HG03354 (cell line): ENCODE measurements at regions not wholly inside any gene's neighbourhood (a gene's known extent, or its start where the extent isn't known, plus 50 kb on each side); places are given as distances from the start of the nearest gene placed in this dataset.

Source experiments
- ATAC-seq: cut with Tn5 transposase; IDR thresholded peaks from one replicate; pipeline ENCODE4 v1.9.1; 2021; ENCODE audit warnings: mild to moderate bottlenecking; ENCODE audit not compliant: unreplicated experiment, poor library complexity, severe bottlenecking

DNA sequence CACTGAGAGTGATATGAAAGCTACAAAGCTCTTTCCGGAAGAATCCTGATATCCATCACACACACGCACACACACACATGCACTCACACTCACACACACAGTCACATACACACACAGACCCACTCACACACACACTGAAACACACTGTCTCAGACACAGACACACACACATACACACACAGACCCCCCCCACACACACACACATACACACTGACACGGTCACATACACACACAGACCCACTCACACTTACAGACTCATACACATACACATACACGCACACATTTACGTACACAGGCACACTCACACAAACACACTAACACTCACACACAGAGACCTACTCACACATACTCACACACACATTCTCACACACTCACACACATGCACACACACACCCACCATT, 58.6 kb downstream of the LIG4 start:
- no peak for ATAC-seq

DNA sequence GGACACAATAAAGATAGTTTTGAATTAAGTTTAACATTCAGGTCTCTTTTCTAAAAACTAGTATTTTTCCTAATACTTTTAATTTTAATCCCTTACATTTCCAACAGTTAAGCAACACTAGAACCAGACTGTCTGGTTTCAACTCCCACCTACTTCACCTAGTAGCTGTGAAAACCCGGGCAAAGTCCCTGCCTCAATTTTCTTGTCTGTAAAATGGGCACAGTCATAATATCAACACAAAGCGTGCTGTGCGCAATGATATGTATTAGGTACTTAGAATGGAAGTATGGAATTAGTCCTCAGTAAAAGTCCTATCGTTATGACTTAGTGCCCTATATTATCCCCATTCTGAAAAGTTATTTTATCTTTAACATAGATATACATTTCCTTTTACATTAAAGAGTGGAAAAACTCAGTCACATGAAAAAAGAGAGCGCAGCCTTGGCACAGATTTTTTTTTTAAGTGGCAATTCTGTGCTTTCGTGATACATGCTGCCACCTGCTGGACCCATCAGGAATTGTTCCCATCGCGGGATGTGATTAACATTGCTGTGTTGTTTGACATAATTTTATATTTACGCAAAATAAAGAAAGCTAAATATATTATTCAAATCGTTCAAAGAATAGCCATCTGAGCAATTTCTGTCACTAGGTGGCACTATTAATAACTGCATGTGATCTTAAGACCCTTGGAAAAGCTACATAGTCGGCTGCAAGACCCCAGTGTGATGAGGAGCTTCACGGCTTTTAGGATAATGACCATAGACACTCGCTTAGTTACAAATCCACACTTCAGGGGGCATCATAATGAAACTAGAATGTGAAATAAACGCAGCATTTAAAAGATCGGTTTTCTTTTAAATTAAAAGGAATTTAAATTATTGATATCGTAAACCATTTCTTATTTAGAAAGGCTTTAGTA, 59.9 kb downstream of the LIG4 start:
- ATAC-seq = peak; percentile 83

DNA sequence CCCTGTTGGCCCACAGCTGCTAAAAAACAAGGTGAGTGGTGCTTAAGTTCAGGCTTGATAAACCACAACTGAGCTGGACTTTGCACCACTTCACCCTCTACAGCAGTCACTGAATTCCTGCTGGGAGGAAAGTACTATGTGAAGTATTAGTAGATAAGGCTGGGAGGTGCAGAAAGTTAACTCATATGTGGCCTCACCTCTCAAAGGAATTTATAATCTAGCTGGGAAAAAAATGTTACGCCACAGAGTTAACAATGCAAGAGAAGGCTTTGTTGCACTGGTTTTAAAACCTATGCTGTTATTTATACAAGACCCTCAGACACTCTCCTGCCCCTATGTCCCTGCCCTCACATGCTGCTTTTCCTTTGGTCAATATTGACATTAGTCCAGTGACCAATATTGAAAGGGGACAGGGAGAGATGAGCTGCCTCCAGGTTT, 60.9 kb downstream of the LIG4 start:
- no peak for ATAC-seq

DNA sequence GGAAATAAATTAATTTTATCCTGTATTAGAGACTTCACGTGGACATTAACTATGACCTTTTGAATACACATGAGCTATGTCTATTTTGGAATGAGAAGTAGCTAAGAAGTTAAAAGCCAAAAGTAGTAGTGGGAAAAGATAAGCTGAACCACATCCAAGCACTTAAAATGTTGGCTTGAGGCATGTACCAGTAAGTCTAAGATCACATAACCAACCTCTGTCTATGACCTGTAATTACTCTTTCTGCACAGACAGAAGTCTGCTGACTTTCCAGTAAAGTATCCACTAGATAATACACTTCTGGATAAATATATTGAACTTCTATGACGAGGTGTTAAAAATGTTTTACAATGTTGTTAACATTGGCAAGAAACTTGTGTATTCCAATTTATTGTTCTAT, 68.7 kb downstream of the LIG4 start:
- ATAC-seq = no peak

DNA sequence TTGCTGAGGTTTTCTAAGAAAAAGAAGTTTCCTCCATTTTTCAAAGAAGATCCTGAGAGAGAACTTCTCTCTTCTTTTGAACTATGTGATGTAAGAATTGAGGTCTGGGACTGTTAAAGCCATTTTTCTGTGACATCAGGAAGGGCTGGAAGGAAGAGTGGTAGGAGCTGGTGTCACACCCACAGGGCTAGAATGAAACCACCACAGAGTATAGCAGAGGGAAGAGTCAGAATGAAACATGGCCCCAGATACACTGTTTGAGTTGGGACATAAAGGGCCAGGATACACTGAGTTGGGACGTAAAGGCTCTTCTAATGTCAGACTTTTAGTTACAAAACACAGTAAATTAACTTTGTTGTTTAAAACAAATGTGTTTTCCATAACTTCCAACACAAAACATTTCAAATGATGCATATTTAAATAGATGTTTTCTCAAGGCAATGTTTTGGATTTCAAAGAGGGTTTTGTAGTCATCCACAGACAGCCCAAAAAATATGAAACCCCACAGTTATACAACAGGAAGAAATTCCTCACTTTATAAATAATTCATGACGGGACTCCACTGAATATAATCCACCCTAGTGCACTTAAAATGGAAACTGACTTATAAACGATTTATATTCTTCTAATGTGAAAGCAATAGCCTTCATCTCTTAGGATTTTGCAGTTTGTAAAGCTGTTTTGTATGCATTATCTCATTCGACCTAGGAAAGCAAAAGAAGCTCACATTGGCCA, 72.5 kb downstream of the LIG4 start:
- no peak for ATAC-seq

DNA sequence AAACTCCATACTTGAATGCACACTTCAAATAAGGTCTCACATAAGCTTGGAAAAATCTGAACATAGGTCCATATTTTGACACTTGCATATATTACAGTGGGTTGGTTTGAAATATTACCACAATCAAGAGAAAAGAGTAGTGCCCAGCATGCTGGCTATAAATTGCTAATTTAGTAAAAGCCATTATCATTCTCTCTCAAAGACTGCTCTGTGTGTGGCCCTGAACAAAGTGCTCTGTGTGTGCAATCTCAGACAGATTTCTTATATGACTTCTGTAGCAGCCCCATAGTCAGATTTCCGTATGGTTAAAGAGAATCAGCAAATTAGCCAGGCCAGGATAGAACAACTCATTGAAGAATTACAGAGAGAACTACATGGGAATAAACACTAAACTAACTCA, 78.2 kb downstream of the LIG4 start:
- ATAC-seq = no peak

DNA sequence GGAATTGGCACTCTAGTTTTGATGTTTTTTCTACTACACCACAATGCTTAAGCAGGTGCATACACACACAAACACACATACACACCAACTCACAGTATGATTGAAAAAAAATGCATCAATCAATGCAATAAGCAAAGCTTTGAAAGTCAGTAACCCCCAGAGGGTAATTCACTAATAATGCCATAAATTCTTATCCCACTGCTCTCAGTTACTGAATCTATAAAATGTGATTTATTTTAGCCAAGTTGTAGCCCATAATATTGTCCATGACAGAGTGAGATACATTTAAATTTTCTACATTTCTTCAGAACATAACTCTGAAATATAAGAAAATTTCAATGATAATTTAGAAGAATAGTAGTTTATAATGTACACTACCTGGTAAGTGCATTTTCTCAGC, 87.9 kb downstream of the LIG4 start:
- no peak for ATAC-seq

DNA sequence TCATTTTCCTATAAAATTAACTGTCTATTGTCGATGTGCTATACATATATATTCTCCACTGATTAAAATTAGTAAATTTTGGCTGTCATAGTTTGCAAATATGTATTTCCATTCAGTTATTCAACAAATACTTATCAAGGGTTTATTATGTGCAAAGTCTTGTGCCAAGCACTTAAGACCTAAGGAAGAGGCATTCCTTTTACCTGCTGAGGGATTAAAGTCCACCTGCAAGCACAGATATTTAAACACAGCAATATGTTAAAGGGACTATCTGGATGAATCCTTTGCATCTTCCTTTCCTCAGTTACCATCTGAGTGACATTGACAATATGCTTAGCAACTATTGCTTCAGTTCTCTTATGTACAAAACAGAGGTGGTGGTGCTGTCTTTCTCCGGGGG, 89.3 kb downstream of the LIG4 start:
- no peak for ATAC-seq

DNA sequence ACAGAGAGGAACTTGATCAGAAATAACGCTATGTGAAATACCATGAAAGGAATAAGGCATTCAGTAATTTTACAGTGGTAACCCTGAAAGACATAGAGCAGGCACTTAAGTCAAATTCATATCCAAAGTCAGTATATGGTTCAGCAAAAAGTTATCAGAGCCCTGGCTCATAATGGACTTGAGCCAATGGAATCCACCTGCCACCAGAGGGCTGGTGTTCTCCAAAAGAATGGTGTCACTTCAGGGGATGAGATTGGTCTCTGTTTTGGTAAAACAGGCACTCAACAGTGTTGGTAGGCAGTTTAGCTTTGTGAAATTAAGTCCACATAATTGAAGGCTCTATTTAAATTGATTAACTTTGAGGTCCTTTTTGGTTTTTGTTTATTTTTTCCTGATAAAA, 93.9 kb downstream of the LIG4 start:
- no peak for ATAC-seq

DNA sequence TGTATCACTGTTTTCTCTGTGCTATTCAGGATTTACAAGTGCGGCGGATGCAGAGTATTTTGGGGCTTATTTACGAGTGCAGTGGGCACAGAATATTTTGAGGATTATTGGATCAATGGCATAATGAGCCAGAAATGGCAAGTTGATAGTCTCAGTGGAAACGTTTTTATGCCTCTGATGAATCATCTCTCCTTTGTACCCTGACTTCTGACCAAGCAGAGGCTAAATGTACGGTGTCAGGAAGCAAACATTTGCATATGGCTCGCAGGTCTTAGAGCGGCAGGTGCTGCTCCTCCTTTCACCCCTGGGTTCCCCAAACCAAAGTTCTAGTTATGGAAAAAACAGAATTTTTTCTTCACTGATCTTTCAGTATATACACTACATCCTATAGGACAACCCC, 94.5 kb downstream of the LIG4 start:
- ATAC-seq = no peak

DNA sequence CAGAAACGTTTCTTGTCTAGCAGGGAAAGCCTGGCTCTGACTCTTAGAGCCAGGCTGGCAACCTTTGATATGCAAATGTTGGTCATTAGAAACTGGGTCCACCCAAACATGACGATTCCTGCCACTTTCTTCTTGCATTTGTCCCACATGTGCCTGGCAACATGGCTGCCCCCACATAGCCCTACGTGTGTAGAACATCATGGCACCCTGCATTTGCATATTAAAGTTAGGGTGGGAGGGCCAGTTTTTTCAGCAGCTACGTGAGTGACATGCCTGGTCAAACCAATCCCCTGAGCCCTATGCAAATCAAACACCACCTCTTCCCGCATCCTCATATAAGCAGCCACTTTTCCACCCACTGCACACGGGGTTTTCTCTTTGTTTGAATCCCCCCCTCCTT, 95.0 kb downstream of the LIG4 start:
- no peak for ATAC-seq

DNA sequence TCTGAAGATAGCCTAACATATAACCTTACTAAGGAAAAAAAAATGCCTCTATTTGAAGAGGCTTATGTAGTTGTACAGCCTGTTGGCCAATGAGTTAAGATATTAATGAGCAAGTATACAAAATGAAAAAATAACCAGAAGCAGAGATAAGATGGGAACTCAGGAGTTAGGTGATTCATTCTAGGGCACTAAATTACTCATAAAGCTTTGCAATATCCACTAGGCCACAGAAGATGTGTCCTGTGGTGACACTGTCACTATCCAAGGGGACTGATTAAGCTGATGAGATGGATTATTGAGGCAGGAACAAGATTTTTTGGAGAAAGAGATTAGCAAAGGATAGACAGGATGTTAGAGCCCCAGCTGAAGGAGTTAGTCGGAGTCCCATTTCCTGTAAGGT, 99.6 kb downstream of the LIG4 start:
- no peak for ATAC-seq

DNA sequence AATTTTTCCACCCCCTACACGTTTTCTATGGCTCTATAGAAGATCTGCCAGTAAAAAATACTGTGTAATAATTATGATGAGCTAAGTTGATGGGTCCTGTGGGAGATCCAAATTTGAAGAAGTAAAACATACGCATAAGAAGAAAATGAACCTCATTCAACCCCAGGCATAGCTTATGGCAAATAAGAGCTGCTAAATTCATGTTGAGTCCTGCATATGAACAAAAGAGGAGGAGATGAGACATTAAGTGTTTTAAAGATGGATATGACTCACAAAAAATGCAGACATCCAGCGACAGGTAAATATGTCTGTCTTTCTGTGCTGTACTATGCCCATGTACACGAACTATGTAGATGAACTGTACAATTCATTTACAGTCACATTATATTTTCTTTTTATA, 101.9 kb downstream of the LIG4 start:
- ATAC-seq = no peak

DNA sequence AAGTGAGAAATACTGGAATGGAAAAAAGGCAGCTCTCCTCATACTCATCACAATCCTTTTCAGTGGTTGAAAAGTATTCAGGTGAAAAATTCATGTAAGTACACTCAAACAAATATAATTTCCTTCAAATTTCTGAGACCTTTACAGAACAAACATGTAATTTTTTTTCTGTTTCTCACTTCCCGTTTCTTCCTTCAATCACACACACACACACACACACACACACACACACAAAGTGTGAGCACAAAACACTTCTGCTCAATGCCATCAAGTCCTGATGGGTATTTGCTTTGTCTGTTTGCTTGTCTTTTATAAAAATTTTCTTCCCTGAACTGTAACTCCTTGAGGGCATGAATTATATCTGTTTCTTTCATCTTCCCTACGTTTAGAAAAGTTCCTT, 110.6 kb downstream of the LIG4 start:
- no peak for ATAC-seq

DNA sequence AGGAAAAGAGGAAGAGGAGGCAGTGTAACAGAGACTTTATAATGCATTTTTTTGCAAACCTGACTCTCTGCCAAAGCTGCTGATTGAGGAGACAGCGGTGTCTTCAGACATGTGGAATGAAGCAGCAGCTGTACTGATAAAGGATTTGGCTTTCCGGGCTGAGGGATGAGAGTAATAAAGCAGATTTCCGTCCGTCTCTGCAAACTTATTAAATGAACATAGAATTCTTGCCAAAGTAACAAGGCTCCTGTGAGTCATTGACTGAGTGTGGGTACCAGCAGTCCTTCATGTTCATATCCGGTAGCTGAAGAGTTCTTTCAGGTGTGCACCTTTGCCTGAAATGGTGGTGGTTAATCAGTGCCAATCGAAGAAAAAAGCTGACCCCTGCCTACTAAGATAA, 112.6 kb downstream of the LIG4 start:
- no peak for ATAC-seq

DNA sequence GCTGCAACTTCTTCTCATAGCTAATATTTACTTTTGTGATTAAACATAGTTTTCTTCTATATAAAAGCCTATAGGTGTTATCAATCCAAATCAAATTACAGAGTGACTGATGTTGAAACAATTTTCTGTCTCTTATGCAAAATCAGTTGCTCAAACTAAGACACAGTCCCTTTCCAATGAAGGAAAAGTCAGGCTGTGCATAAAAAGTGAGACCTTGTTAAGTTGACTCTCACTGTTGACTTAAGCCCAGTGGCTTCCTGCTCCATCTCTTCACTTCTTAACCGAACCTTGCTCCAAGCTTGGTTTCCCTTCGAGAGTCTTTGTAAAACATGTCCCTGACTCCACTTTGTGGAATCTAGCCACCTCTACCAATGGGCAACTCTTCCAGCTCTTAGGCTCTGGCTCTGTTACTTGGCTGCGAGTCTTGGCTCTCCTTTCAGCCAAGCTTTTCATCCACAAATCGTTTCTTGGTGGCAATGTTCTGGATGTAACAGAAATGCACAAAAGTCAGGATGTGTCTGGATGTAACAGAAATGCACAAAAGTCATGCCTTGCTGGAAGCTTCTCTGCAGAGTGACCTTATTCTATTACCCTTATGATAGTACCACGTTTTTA, 118.9 kb downstream of the LIG4 start:
- ATAC-seq = no peak

DNA sequence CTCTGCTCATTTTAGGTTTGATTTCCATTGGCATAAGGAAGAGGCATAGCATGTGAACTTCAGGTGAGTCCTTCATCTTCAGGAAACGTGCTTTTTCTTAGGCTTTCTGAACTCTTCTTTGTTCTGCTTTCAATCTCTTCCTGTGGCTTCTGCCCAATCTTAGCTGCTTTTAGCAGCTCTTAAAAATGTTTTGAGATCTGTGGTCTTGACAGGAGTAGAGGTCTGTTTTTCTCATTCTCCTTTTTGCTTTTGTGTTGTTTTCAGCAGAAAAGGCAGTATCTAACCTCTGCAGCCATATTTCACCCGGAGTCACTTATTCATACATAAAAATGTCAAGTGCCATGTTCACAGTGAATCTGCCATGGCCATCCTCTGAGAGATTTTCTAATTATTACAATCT, 120.3 kb downstream of the LIG4 start:
- no peak for ATAC-seq

DNA sequence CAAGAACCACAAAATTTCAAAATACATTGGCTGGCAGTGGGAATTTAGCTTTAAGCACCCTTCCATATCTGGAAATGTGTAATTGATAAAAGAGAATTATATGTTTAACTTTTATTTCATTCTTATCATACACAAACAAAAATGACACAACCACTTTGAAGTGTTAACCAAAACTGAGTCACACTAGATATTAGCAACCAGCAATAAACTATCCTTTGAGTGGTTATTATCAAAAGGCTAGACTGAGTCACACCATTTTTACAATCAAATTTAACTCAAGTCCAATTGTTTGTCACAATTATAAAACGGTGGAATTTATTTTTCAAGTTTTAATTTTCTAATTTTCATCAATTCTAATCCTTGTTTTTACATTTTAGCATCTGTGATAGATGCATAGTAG, 121.7 kb downstream of the LIG4 start:
- ATAC-seq = no peak

DNA sequence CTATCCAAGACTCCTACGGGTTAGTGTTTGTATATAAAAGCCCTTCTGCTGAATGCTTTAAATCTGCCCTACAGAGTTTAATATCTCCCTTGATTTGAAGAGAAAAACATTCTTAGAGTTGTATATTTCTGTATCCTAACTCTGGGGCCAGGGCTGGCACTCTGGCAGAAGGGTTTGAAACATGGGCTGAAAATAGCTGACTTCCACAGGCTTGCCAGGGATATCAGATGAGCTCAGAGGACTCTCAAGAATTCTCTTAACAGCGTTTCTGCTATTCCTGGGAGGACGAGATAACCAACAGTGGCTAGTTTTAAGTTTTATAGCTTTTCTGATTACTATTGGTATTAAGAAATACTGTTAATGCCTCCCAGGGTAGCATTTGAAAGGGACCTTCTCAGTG, 127.5 kb downstream of the LIG4 start:
- no peak for ATAC-seq

DNA sequence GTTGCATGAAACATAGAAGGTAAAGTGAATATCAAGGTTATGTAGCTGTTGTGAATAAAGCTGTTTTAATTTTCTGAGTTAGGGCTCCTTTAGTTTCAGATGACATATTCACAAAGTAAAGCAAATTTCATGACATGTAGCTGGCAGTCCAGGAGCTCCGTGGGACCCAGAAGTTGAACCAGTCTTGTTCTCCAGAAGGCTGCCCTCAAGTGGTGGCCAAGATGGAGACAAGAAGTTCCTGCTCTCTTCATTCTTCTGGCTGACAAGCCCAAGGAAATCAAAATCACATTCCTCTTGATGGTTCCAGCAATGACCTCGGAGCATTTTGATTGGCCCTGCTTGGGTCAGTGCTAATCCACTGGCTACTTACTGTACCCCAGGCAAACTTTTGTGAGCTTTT, 128.7 kb downstream of the LIG4 start:
- ATAC-seq = no peak

DNA sequence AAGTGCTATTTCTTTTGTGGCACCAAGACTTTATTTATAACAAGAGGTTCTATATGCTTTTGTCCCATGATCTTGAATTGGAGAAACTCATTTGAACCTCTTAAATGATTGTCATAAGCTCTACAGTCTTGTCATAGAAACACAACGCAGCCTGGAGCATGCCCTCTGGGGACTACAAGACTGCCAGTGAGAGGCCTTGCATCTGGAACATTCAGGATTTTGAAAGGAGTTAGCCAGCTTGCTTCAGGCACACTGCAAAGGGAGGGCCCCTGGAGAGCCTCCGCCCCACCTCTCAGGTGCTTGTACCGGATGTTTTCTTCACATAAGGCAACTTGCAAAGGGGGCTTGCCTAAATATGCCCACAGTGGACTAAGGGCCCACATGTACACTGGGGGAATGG, 130.5 kb downstream of the LIG4 start:
- ATAC-seq = no peak
